ENCODE measurements at regions not wholly inside any gene's neighbourhood (a gene's known extent, or its start where the extent isn't known, plus 50 kb on each side); places are given as distances from the start of the nearest gene placed in this dataset.
"Not testable (repeated sequence)": the region's sequence is repeated elsewhere in the genome, so short reads cannot be mapped to it uniquely, and the experiment has no call there.

- not testable (repeated sequence) for DNase-seq
Measured at GRCh38 chr3:27552708-27553107, 68.5 kb upstream of the SLC4A7 start.

- DNase-seq = not testable (repeated sequence)
Measured at GRCh38 chr3:27551413-27551812, 67.2 kb upstream of the SLC4A7 start.

DNA sequence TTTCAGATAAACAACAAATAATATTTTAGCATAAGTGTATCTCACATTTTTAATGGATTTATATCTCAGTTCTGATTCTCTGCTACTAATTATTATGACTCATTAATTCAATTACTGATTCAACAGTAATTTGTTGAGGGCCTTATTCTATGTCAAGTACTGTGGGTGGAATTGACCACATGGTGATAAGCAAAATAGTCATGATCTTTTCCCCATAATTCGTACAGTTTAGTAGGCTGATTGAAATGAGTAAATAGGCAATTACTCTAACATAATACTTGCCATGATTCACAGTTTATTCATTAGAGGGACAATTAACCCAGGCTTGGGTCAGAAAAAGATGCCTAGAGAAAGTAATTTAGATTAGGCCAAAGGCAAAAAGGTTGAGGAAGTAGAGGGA, 60.9 kb upstream of the SLC4A7 start:
- DNase-seq = no peak

GRCh38 chr3:27544372-27544865, 60.2 kb upstream of the SLC4A7 start:
- DNase-seq = no peak

DNA sequence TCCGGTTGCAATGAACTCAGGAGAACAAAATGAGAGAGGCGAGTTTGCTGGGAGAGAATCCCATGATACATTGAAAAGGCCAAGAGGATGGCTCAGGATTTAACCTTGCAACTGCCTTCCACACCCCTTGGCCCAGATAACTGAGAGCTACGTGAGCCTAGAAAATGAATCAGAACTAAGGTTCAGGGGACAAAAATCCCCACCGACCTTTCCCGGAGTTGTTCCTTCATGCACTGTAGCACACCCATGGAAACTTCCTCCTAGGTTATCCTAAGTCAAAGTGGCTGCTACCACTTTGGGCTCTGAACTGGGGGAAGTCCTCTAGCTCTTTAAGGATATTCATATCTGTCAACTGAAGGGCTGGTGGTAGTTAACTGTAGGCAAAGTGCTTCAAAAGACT, 58.3 kb upstream of the SLC4A7 start:
- no peak for DNase-seq

GRCh38 chr3:27540231-27540630, 56.0 kb upstream of the SLC4A7 start:
- DNase-seq = no peak

GRCh38 chr3:27536491-27536890, 52.3 kb upstream of the SLC4A7 start:
- DNase-seq = no peak

DNA sequence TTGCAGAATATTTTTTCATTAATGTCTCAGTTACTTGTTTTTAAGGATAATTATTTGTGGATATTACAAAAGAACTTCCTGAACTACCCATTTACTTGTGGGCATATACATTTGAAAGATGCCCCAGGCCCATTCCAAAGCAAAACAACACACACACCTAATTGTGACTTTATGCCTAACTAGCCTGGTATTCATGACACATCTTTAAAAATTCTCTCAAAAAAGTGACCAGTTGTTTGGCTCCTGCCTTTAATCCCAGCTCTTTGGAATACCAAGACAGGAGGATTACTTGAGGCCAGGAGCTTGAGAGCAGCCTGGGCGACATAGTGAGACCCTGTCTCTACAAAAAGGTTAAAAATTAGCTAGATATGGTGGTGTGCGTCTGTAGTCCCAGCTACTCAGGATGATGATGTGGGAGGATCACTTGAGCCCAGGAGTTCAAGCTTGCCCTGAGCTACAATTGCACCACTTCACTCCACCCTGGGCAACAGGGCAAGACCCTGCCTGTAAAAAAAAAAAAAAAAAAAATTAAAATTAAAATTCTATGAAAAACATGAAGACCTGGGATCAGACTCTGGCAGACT, 51.7 kb upstream of the SLC4A7 start:
- DNase-seq = no peak

DNA sequence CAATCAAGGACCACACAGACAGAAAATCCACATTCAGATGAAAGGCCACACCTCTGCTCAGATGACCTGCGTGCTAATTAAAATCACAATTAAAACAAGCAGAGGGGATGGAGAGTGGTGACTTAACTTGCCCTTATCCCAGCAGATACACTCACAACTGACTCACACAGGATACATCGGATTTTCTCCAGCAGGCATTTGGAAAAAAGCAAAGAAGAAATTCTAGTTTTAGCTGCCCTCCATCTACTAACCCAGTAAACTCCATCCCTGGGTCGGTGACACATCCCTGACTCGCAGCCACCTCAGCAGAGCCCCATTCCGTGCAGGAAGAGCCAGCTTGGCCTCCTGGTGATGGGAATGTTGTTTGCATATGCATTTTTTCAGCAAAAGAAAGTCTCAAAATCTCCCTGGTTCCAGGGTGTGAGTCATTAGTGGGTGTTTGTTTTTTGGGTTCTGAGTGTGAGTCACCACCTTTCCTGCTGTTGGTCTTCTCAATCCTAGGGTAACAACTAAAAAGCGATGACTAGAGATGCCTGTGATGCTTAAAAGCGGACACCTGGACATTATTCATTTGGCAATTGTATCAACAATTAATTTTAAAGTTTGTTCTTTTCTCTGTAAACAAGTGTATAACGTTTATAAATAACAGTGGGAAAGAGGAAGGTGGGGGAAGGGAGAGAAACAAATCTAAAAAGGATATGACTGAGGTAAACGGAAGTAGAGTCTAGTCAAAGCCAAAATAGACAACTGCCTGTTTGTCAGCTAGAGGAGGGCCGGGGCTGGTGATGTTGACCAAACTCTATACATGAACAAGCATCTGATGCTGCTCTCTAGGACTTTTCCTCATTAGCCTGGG, 49.8 kb upstream of the SLC4A7 start:
- peak; percentile 10 for DNase-seq

Measured in stimulated activated CD4-positive, alpha-beta T cell treated with anti-CD3 and anti-CD28 coated beads, Interleukin-4, amount 100 ng/mL, for 1 hour (primary cell).